Activated T-cell treated with anti-CD3 and anti-CD28 coated beads, Interleukin-2, amount 50 U/mL, for 4 hours (primary cell): ENCODE measurements at regions not wholly inside any gene's neighbourhood (a gene's known extent, or its start where the extent isn't known, plus 50 kb on each side); places are given as distances from the start of the nearest gene placed in this dataset.

ENCODE experiments used
- ATAC-seq, 2 donors: fragments of 200-7000 bp; cut with Tn5 transposase; one replicate each; pipeline ENCODE4 v1.10.0; 2021
- DNase-seq: peaks from one replicate; pipeline ENCODE4 v3.0.0-alpha.2; 2020
- H3K27me3 Mint-ChIP-seq: one replicate; pipeline ENCODE4 v1.8.0; 2021; ENCODE audit warnings: low read depth, mixed read lengths
- H3K36me3 Mint-ChIP-seq: one replicate; pipeline ENCODE4 v1.8.0; 2022; ENCODE audit warnings: mixed read lengths; ENCODE audit not compliant: insufficient read depth
- H3K4me1 Mint-ChIP-seq: one replicate; pipeline ENCODE4 v1.8.0; 2021; ENCODE audit warnings: low read depth, mixed read lengths
- H3K4me3 Mint-ChIP-seq: one replicate; pipeline ENCODE4 v1.8.0; 2021; ENCODE audit warnings: mild to moderate bottlenecking, moderate library complexity, mixed read lengths
- H3K9me3 Mint-ChIP-seq: one replicate; pipeline ENCODE4 v1.8.0; 2021; ENCODE audit warnings: mixed read lengths

GRCh38 chr6:91659891-91660290 is 1073.0 kb upstream of the MAP3K7 start:
- Mint-ChIP-seq H3K27me3 (no peaks in the 10 kb centered on the region), H3K36me3 (no peaks in the 10 kb centered on the region), H3K4me3 (no peak overlapping the region), H3K9me3 (peaks cover 3% of the 10 kb centered on the region), H3K4me1 (no peaks in the 10 kb centered on the region)
- DNase-seq, result no peak
- ATAC-seq, result no peak

- no peaks in the 10 kb centered on the region for H3K36me3 Mint-ChIP-seq
- H3K4me3 Mint-ChIP-seq, result no peak overlapping the region
- no peaks in the 10 kb centered on the region for H3K4me1 Mint-ChIP-seq
- DNase-seq (no peak), ATAC-seq (no peak)
- H3K9me3 Mint-ChIP-seq, result peaks cover 3% of the 10 kb centered on the region
- no peaks in the 10 kb centered on the region for H3K27me3 Mint-ChIP-seq
Observed at GRCh38 chr6:91654793-91655192, 1067.9 kb upstream of the MAP3K7 start.

- H3K4me1 Mint-ChIP-seq, result no peaks in the 10 kb centered on the region
- no peak for DNase-seq
- peaks cover 3% of the 10 kb centered on the region for H3K9me3 Mint-ChIP-seq
- H3K27me3 Mint-ChIP-seq, result no peaks in the 10 kb centered on the region
- no peak overlapping the region for H3K4me3 Mint-ChIP-seq
- no peaks in the 10 kb centered on the region for H3K36me3 Mint-ChIP-seq
- no peak for ATAC-seq
Observed at GRCh38 chr6:91654357-91654756, 1067.5 kb upstream of the MAP3K7 start.

- ATAC-seq (no peak), DNase-seq (no peak)
- no peaks in the 10 kb centered on the region for H3K36me3 Mint-ChIP-seq
- no peak overlapping the region for H3K4me3 Mint-ChIP-seq
- peaks cover 3% of the 10 kb centered on the region for H3K9me3 Mint-ChIP-seq
- no peaks in the 10 kb centered on the region for H3K27me3 Mint-ChIP-seq
- no peaks in the 10 kb centered on the region for H3K4me1 Mint-ChIP-seq
Observed at GRCh38 chr6:91653895-91654294, 1067.0 kb upstream of the MAP3K7 start.

- no peaks in the 10 kb centered on the region for H3K36me3 Mint-ChIP-seq
- H3K9me3 Mint-ChIP-seq, result peaks cover 3% of the 10 kb centered on the region
- ATAC-seq, result no peak
- H3K4me1 Mint-ChIP-seq, result no peaks in the 10 kb centered on the region
- no peak for DNase-seq
- no peak overlapping the region for H3K4me3 Mint-ChIP-seq
- no peaks in the 10 kb centered on the region for H3K27me3 Mint-ChIP-seq
Observed at GRCh38 chr6:91653076-91653723, 1066.3 kb upstream of the MAP3K7 start.

- no peaks in the 10 kb centered on the region for H3K27me3 Mint-ChIP-seq
- H3K4me3 Mint-ChIP-seq, result no peak overlapping the region
- H3K4me1 Mint-ChIP-seq, result no peaks in the 10 kb centered on the region
- H3K36me3 Mint-ChIP-seq, result no peaks in the 10 kb centered on the region
- ATAC-seq, result no peak
- no peak for DNase-seq
- H3K9me3 Mint-ChIP-seq, result no peaks in the 10 kb centered on the region
Observed at GRCh38 chr6:91646649-91647048, 1059.8 kb upstream of the MAP3K7 start.

GRCh38 chr6:91645811-91646210 is 1058.9 kb upstream of the MAP3K7 start:
- Mint-ChIP-seq H3K9me3 (no peaks in the 10 kb centered on the region), H3K27me3 (no peaks in the 10 kb centered on the region), H3K4me1 (no peaks in the 10 kb centered on the region), H3K36me3 (no peaks in the 10 kb centered on the region), H3K4me3 (no peak overlapping the region)
- DNase-seq (no peak), ATAC-seq (no peak)

- no peak for ATAC-seq
- no peak for DNase-seq
- peaks cover 4% of the 10 kb centered on the region for H3K9me3 Mint-ChIP-seq
- no peaks in the 10 kb centered on the region for H3K27me3 Mint-ChIP-seq
- H3K36me3 Mint-ChIP-seq, result no peaks in the 10 kb centered on the region
- no peaks in the 10 kb centered on the region for H3K4me1 Mint-ChIP-seq
- no peak overlapping the region for H3K4me3 Mint-ChIP-seq
Observed at GRCh38 chr6:91637217-91637616, 1050.3 kb upstream of the MAP3K7 start.

- DNase-seq, result no peak
- Mint-ChIP-seq H3K36me3 (no peaks in the 10 kb centered on the region), H3K4me3 (no peak overlapping the region), H3K9me3 (peaks cover 6% of the 10 kb centered on the region), H3K4me1 (no peaks in the 10 kb centered on the region), H3K27me3 (no peaks in the 10 kb centered on the region)
- ATAC-seq, result no peak
Observed at GRCh38 chr6:91634791-91635190, 1047.9 kb upstream of the MAP3K7 start.

GRCh38 chr6:91633374-91634111 is 1046.7 kb upstream of the MAP3K7 start:
- Mint-ChIP-seq H3K36me3 (no peaks in the 10 kb centered on the region), H3K9me3 (peaks cover 6% of the 10 kb centered on the region), H3K4me3 (no peak overlapping the region), H3K27me3 (no peaks in the 10 kb centered on the region), H3K4me1 (no peaks in the 10 kb centered on the region)
- DNase-seq, result no peak
- no peak for ATAC-seq

GRCh38 chr6:91632308-91632707 is 1045.4 kb upstream of the MAP3K7 start:
- H3K9me3 Mint-ChIP-seq, result peaks cover 6% of the 10 kb centered on the region

GRCh38 chr6:91631227-91631626 is 1044.4 kb upstream of the MAP3K7 start:
- Mint-ChIP-seq H3K27me3 (no peaks in the 10 kb centered on the region), H3K4me3 (no peak overlapping the region), H3K4me1 (no peaks in the 10 kb centered on the region), H3K9me3 (peaks cover 6% of the 10 kb centered on the region), H3K36me3 (no peaks in the 10 kb centered on the region)
- ATAC-seq (no peak), DNase-seq (no peak)

More at GRCh38 chr6:91632308-91632707, 1045.4 kb upstream of the MAP3K7 start:
- ATAC-seq (no peak), DNase-seq (no peak)
- no peak overlapping the region for H3K4me3 Mint-ChIP-seq
- H3K4me1 Mint-ChIP-seq, result no peaks in the 10 kb centered on the region
- H3K27me3 Mint-ChIP-seq, result no peaks in the 10 kb centered on the region
- no peaks in the 10 kb centered on the region for H3K36me3 Mint-ChIP-seq

GRCh38 chr6:91626911-91627310 is 1040.0 kb upstream of the MAP3K7 start:
- DNase-seq, result no peak
- Mint-ChIP-seq H3K9me3 (peaks cover 6% of the 10 kb centered on the region), H3K4me3 (no peak overlapping the region), H3K4me1 (no peaks in the 10 kb centered on the region), H3K36me3 (no peaks in the 10 kb centered on the region), H3K27me3 (no peaks in the 10 kb centered on the region)
- ATAC-seq, result no peak

GRCh38 chr6:91613481-91613880 is 1026.6 kb upstream of the MAP3K7 start:
- Mint-ChIP-seq H3K4me1 (no peaks in the 10 kb centered on the region), H3K27me3 (no peaks in the 10 kb centered on the region), H3K4me3 (no peak overlapping the region), H3K9me3 (peaks cover 5% of the 10 kb centered on the region), H3K36me3 (no peaks in the 10 kb centered on the region)
- DNase-seq, result no peak
- ATAC-seq, result no peak

- ATAC-seq (no peak), DNase-seq (no peak)
- Mint-ChIP-seq H3K36me3 (no peaks in the 10 kb centered on the region), H3K9me3 (no peaks in the 10 kb centered on the region), H3K4me1 (no peaks in the 10 kb centered on the region), H3K4me3 (no peak overlapping the region), H3K27me3 (no peaks in the 10 kb centered on the region)
Observed at GRCh38 chr6:91611190-91611589, 1024.3 kb upstream of the MAP3K7 start.
